PC-9 (cell line): ENCODE measurements at regions not wholly inside any gene's neighbourhood (a gene's known extent, or its start where the extent isn't known, plus 50 kb on each side); places are given as distances from the start of the nearest gene placed in this dataset.

Experiments used
- BruUV-seq: library from RNA; stranded (reverse); fragments of 400-500 nt; replicated peaks from 2 replicates; lab custom pipeline; 2021; lab: Mats Ljungman, UMichigan
- CTCF ChIA-PET: fragments of 300-600 bp; sonication (Branson Sonifier 250); formaldehyde crosslinking; loops from one replicate; lab custom pipeline; 2022; ENCODE audit warnings: antibody characterized with exemption; lab: Charles Lee
- POLR2A ChIA-PET: fragments of 300-600 bp; sonication (Branson Sonifier 250); formaldehyde crosslinking; loops from one replicate; lab custom pipeline; 2022; ENCODE audit warnings: antibody characterized with exemption; ENCODE audit not compliant: unreplicated experiment; lab: Charles Lee
- DNase-seq, 2 experiments: peaks; one replicate each; pipeline versions ENCODE4 v3.0.0 to v3.0.0-alpha.2; 2015 to 2022; ENCODE audit warnings: mixed read lengths in 1 of 2
- H2AFZ ChIP-seq: fragments of 200-600 bp; sonication (generic); 2 replicates; pipeline ENCODE4 v1.8.1; 2017; ENCODE audit warnings: antibody characterized with exemption
- H3F3A ChIP-seq: fragments of 200-600 bp; sonication (generic); 2 replicates; pipeline ENCODE4 v1.8.1; 2017; ENCODE audit warnings: antibody characterized with exemption, mild to moderate bottlenecking, low read depth; ENCODE audit not compliant: insufficient read depth
- H3K27ac ChIP-seq: fragments of 200-600 bp; sonication (generic); 2 replicates; pipeline ENCODE4 v1.6.1; 2016; ENCODE audit warnings: mixed run types
- H3K27me3 ChIP-seq: fragments of 200-600 bp; sonication (generic); 2 replicates; pipeline ENCODE4 v1.6.1; 2016; ENCODE audit warnings: low read depth, mixed run types; ENCODE audit not compliant: insufficient read depth
- H3K36me3 ChIP-seq: fragments of 200-600 bp; sonication (generic); 2 replicates; pipeline ENCODE4 v1.6.1; 2016; ENCODE audit warnings: low read depth, mixed run types
- H3K4me1 ChIP-seq: fragments of 200-600 bp; sonication (generic); replicated peaks from 2 replicates; pipeline ENCODE4 v1.6.1; 2016; ENCODE audit warnings: mixed run types; ENCODE audit not compliant: insufficient read depth
- H3K4me2 ChIP-seq: fragments of 200-600 bp; sonication (generic); 2 replicates; pipeline ENCODE4 v1.6.1; 2017; ENCODE audit warnings: mixed run types
- H3K4me3 ChIP-seq: fragments of 200-600 bp; sonication (generic); 2 replicates; pipeline ENCODE4 v1.6.1; 2016; ENCODE audit warnings: mixed run types
- H3K79me2 ChIP-seq: fragments of 200-600 bp; sonication (generic); 2 replicates; pipeline ENCODE4 v1.6.1; 2017; ENCODE audit warnings: low read depth, mixed run types
- H3K9me2 ChIP-seq: fragments of 200-600 bp; sonication (generic); 2 replicates; pipeline ENCODE4 v1.8.1; 2017; ENCODE audit warnings: mild to moderate bottlenecking; ENCODE audit not compliant: insufficient read depth
- H3K9me3 ChIP-seq: fragments of 200-600 bp; sonication (generic); 2 replicates; pipeline ENCODE4 v1.8.1; 2016; ENCODE audit warnings: low read depth; ENCODE audit not compliant: insufficient read depth
- H4K20me1 ChIP-seq: fragments of 200-600 bp; sonication (generic); 2 replicates; pipeline ENCODE4 v1.8.1; 2017; ENCODE audit not compliant: insufficient read depth
- EZH2 ChIP-seq: fragments of 200-600 bp; sonication (generic); IDR thresholded peaks from 2 replicates; pipeline ENCODE4 v1.8.0; 2017; ENCODE audit warnings: antibody characterized with exemption, low read depth
- intact Hi-C: fragments of 100-400 bp; cut with micrococcal nuclease; formaldehyde crosslinking; loops from one replicate; pipeline ENCODE4 v1.10.0; 2022; ENCODE audit not compliant: unreplicated experiment
- TF ChIP-seq, protein P1 (sequence below): fragments of 200-600 bp; sonication (generic); conservative IDR thresholded peaks from 2 replicates; pipeline ENCODE4 v1.6.1; 2017; ENCODE audit warnings: mixed run types, antibody characterized with exemption, mild to moderate bottlenecking, moderate library complexity

DNA sequence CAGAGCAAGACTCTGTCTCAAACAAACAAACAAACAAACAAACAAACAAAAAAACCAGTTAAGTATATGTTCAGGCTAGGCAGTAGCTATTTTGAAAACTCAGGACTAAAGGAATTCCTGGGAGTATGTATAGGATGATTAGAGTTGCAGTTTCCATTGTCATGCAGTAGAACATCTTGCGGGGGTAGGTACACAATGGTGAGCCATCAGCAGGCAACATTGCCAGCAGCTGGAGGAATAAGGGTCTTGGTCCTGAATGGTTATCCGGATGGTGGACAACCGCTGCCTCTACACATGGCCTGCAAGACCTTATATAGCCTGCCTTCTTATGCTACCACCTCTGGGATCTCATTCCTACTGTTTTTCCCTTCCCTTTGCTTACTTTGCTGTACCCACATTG lies 297.5 kb downstream of the SOX4 start:
- no peaks in the 10 kb centered on the region for H4K20me1 ChIP-seq
- ChIA-PET POLR2A (no interaction called here), CTCF (no interaction called here)
- no peak for TF ChIP-seq EZH2
- TF ChIP-seq, protein P1, sequence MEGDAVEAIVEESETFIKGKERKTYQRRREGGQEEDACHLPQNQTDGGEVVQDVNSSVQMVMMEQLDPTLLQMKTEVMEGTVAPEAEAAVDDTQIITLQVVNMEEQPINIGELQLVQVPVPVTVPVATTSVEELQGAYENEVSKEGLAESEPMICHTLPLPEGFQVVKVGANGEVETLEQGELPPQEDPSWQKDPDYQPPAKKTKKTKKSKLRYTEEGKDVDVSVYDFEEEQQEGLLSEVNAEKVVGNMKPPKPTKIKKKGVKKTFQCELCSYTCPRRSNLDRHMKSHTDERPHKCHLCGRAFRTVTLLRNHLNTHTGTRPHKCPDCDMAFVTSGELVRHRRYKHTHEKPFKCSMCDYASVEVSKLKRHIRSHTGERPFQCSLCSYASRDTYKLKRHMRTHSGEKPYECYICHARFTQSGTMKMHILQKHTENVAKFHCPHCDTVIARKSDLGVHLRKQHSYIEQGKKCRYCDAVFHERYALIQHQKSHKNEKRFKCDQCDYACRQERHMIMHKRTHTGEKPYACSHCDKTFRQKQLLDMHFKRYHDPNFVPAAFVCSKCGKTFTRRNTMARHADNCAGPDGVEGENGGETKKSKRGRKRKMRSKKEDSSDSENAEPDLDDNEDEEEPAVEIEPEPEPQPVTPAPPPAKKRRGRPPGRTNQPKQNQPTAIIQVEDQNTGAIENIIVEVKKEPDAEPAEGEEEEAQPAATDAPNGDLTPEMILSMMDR = no peak
- no peaks in the 10 kb centered on the region for H3K36me3 ChIP-seq
- no peaks in the 10 kb centered on the region for H3K27me3 ChIP-seq
- H3K9me3 ChIP-seq = no peaks in the 10 kb centered on the region; the same call in 1 of the 2 replicates
- no peak for DNase-seq
- H3K27ac ChIP-seq = no peak overlapping the region
- no peak overlapping the region for H2AFZ ChIP-seq
- no peaks in the 10 kb centered on the region for H3K9me2 ChIP-seq
- no peak overlapping the region for H3K4me3 ChIP-seq
- no peaks in the 10 kb centered on the region for H3F3A ChIP-seq
- no TSS peak for BruUV-seq
- no peak overlapping the region for H3K4me2 ChIP-seq
- no peaks in the 10 kb centered on the region for H3K79me2 ChIP-seq
- intact Hi-C loops = no loop called here
- no peaks in the 10 kb centered on the region for H3K4me1 ChIP-seq

DNA sequence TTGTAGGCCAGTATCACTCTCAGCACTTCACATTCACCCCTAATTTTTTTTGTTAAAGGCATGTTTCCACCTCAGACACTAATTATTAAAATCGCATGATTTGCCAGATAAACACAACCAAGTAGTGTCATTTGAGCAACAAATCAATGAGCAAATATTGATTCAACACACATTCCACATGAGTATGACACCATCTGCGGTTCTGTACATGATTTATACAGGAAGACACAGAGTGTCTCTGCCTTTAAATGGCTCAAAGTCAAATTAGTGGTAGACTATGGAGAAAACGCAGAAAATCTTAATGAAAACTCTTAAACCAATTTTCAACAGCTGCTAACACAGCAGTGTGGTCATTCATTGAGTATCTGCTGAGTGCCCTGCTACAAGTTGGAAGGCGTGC lies 300.2 kb downstream of the SOX4 start:
- no TSS peak for BruUV-seq
- H3K79me2 ChIP-seq = no peaks in the 10 kb centered on the region
- H3K9me3 ChIP-seq = no peaks in the 10 kb centered on the region; the same call in 1 of the 2 replicates
- H3K27me3 ChIP-seq = no peaks in the 10 kb centered on the region
- no peak overlapping the region for H3K4me2 ChIP-seq
- POLR2A ChIA-PET = no interaction called here
- H3F3A ChIP-seq = no peaks in the 10 kb centered on the region
- no peak overlapping the region for H3K27ac ChIP-seq
- TF ChIP-seq EZH2 = no peak
- TF ChIP-seq, protein P1 = no peak
- H3K4me3 ChIP-seq = no peak overlapping the region
- H3K36me3 ChIP-seq = no peaks in the 10 kb centered on the region
- H2AFZ ChIP-seq = no peak overlapping the region
- intact Hi-C loops = no loop called here
- DNase-seq = no peak
- CTCF ChIA-PET = no interaction called here
- no peaks in the 10 kb centered on the region for H3K9me2 ChIP-seq
- H4K20me1 ChIP-seq = no peaks in the 10 kb centered on the region
- no peaks in the 10 kb centered on the region for H3K4me1 ChIP-seq

DNA sequence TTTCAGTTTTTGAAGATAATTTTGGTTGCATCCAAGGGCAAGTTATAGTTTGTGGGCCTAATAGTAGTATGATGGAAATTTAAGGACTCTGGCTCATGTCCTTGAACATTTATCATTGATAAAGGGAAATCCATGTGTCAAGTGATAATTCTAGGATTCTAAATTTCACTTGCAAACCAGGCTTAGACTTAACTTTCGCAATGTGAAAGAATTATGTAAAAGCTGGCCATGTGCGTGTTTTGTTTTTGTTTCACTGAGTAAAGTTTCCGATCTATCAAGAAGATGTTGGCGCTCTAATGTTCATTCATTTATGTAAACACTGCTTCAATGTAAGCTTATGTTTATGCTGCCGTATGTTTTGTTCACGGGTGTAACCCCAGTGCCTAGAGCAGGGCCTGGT lies 302.0 kb downstream of the SOX4 start:
- H3K27ac ChIP-seq = no peak overlapping the region
- H3K27me3 ChIP-seq = no peaks in the 10 kb centered on the region
- H4K20me1 ChIP-seq = no peaks in the 10 kb centered on the region
- CTCF ChIA-PET = no interaction called here
- no peaks in the 10 kb centered on the region for H3K9me2 ChIP-seq
- no peaks in the 10 kb centered on the region for H3K4me1 ChIP-seq
- H3K4me3 ChIP-seq = no peak overlapping the region
- POLR2A ChIA-PET = interaction anchor here (0.6 kb wide), 1 partner anchor 525 kb away, joined by 3 read pairs; no protein-coding TSS in a partner anchor
- no peaks in the 10 kb centered on the region; the same call in 1 of the 2 replicates for H3F3A ChIP-seq
- DNase-seq = no peak
- no peak overlapping the region for H3K4me2 ChIP-seq
- no TSS peak for BruUV-seq
- no peaks in the 10 kb centered on the region for H3K36me3 ChIP-seq
- no peaks in the 10 kb centered on the region; the same call in 1 of the 2 replicates for H3K9me3 ChIP-seq
- H2AFZ ChIP-seq = no peak overlapping the region
- H3K79me2 ChIP-seq = no peaks in the 10 kb centered on the region
- TF ChIP-seq EZH2 = no peak
- TF ChIP-seq, protein P1 = no peak
- intact Hi-C loops = no loop called here
